Natural killer cell treated with Interleukin-12 subunit alpha and Interleukin-12 subunit beta and Interleukin-15 and Interleukin-18, amount 100 ng/mL, for 72 hours (primary cell): ENCODE measurements at regions not wholly inside any gene's neighbourhood (a gene's known extent, or its start where the extent isn't known, plus 50 kb on each side); places are given as distances from the start of the nearest gene placed in this dataset.

Source experiments
- ATAC-seq, 2 donors: fragments of 150-1000 bp; cut with Tn5 transposase in 1 of 2; sonication (Bioruptor Pico), chemical (Tn5 transposase) in 1 of 2; 2 replicates each; pipeline ENCODE4 v1.10.0; 2021
- DNase-seq: peaks from one replicate; pipeline ENCODE4 v3.0.0; 2022; ENCODE audit warnings: low spot score
- H3K27ac Mint-ChIP-seq, 2 donors: 1 replicate in 1 of 2; 2 replicates in 1 of 2; pipeline ENCODE4 v1.8.0; 2022; ENCODE audit warnings: mixed read lengths in 2 of 2, mild to moderate bottlenecking in 1 of 2, moderate library complexity in 1 of 2
- H3K27me3 Mint-ChIP-seq, 2 donors: 1 replicate in 1 of 2; 2 replicates in 1 of 2; pipeline ENCODE4 v1.8.0; 2022; ENCODE audit warnings: mixed read lengths in 2 of 2
- H3K36me3 Mint-ChIP-seq: one replicate; pipeline ENCODE4 v1.8.0; 2022; ENCODE audit warnings: mixed read lengths
- H3K4me1 Mint-ChIP-seq, 2 donors: 1 replicate in 1 of 2; 2 replicates in 1 of 2; pipeline ENCODE4 v1.8.0; 2022; ENCODE audit warnings: low read depth in 2 of 2, mixed read lengths in 2 of 2, mild to moderate bottlenecking in 1 of 2
- H3K4me3 Mint-ChIP-seq: one replicate; pipeline ENCODE4 v1.8.0; 2022; ENCODE audit warnings: mixed read lengths
- H3K9me3 Mint-ChIP-seq: 2 replicates; pipeline ENCODE4 v1.8.0; 2022; ENCODE audit warnings: mixed read lengths

- ATAC-seq: no peak
- no peaks in the 10 kb centered on the region for H3K36me3 Mint-ChIP-seq
- H3K4me3 Mint-ChIP-seq: no peak overlapping the region
These were observed 1065.7 kb upstream of the CDH9 start for GRCh38 chr5:28104080-28104479.

GRCh38 chr5:28084069-28084468 is 1045.7 kb upstream of the CDH9 start:
- H3K9me3 Mint-ChIP-seq: peaks cover 13% of the 10 kb centered on the region
- H3K4me1 Mint-ChIP-seq: no peaks in the 10 kb centered on the region
- no peak overlapping the region for H3K27ac Mint-ChIP-seq

More at GRCh38 chr5:28104080-28104479, 1065.7 kb upstream of the CDH9 start:
- Mint-ChIP-seq H3K9me3 (peaks cover 3% of the 10 kb centered on the region), H3K27ac (no peak overlapping the region), H3K27me3 (no peaks in the 10 kb centered on the region), H3K4me1 (no peaks in the 10 kb centered on the region)
- DNase-seq: no peak

GRCh38 chr5:28082610-28083009 is 1044.2 kb upstream of the CDH9 start:
- H3K4me1 Mint-ChIP-seq: no peaks in the 10 kb centered on the region
- H3K9me3 Mint-ChIP-seq: peaks cover 6% of the 10 kb centered on the region

More at GRCh38 chr5:28084069-28084468, 1045.7 kb upstream of the CDH9 start:
- DNase-seq (no peak), ATAC-seq (no peak)
- no peak overlapping the region for H3K4me3 Mint-ChIP-seq
- H3K36me3 Mint-ChIP-seq: peaks cover 5% of the 10 kb centered on the region
- no peaks in the 10 kb centered on the region for H3K27me3 Mint-ChIP-seq

GRCh38 chr5:28077291-28078240 is 1039.2 kb upstream of the CDH9 start:
- H3K27me3 Mint-ChIP-seq: no peaks in the 10 kb centered on the region
- H3K27ac Mint-ChIP-seq: no peak overlapping the region
- ATAC-seq: no peak
- no peaks in the 10 kb centered on the region for H3K4me1 Mint-ChIP-seq
- DNase-seq: no peak
- H3K9me3 Mint-ChIP-seq: peaks cover 5% of the 10 kb centered on the region
- no peak overlapping the region for H3K4me3 Mint-ChIP-seq
- H3K36me3 Mint-ChIP-seq: peaks cover 4% of the 10 kb centered on the region

More at GRCh38 chr5:28082610-28083009, 1044.2 kb upstream of the CDH9 start:
- Mint-ChIP-seq H3K4me3 (no peak overlapping the region), H3K36me3 (peaks cover 5% of the 10 kb centered on the region), H3K27ac (no peak overlapping the region), H3K27me3 (no peaks in the 10 kb centered on the region)
- ATAC-seq: peak in 1 of 2 donors; percentile 36
- DNase-seq: no peak

- ATAC-seq (no peak), DNase-seq (no peak)
- Mint-ChIP-seq H3K36me3 (peaks cover 4% of the 10 kb centered on the region), H3K27ac (no peak overlapping the region), H3K9me3 (peaks cover 19% of the 10 kb centered on the region), H3K27me3 (no peaks in the 10 kb centered on the region), H3K4me3 (no peak overlapping the region), H3K4me1 (no peaks in the 10 kb centered on the region)
These were observed 1028.5 kb upstream of the CDH9 start for GRCh38 chr5:28066856-28067255.

- DNase-seq: no peak
- H3K4me3 Mint-ChIP-seq: no peak overlapping the region
- ATAC-seq: no peak
- no peaks in the 10 kb centered on the region for H3K27me3 Mint-ChIP-seq
- no peak overlapping the region for H3K27ac Mint-ChIP-seq
- H3K4me1 Mint-ChIP-seq: no peaks in the 10 kb centered on the region
- H3K36me3 Mint-ChIP-seq: peaks cover 4% of the 10 kb centered on the region
- H3K9me3 Mint-ChIP-seq: peaks cover 19% of the 10 kb centered on the region
These were observed 1027.3 kb upstream of the CDH9 start for GRCh38 chr5:28065656-28066055.

- H3K27ac Mint-ChIP-seq: no peak overlapping the region
- no peaks in the 10 kb centered on the region for H3K4me1 Mint-ChIP-seq
- DNase-seq (no peak), ATAC-seq (no peak)
- H3K36me3 Mint-ChIP-seq: no peaks in the 10 kb centered on the region
- H3K4me3 Mint-ChIP-seq: no peak overlapping the region
- no peaks in the 10 kb centered on the region for H3K27me3 Mint-ChIP-seq
- peaks cover 18% of the 10 kb centered on the region for H3K9me3 Mint-ChIP-seq
These were observed 1008.2 kb upstream of the CDH9 start for GRCh38 chr5:28046596-28046995.

- ATAC-seq (no peak), DNase-seq (no peak)
- H3K4me1 Mint-ChIP-seq: no peaks in the 10 kb centered on the region
- no peak overlapping the region for H3K4me3 Mint-ChIP-seq
- H3K27me3 Mint-ChIP-seq: no peaks in the 10 kb centered on the region
- H3K36me3 Mint-ChIP-seq: peaks cover 15% of the 10 kb centered on the region
- H3K9me3 Mint-ChIP-seq: peaks cover 20% of the 10 kb centered on the region
- no peak overlapping the region for H3K27ac Mint-ChIP-seq
These were observed 989.5 kb upstream of the CDH9 start for GRCh38 chr5:28027851-28028250.

GRCh38 chr5:28017178-28017577 is 978.8 kb upstream of the CDH9 start:
- DNase-seq: no peak
- ATAC-seq: no peak
- Mint-ChIP-seq H3K4me1 (no peaks in the 10 kb centered on the region), H3K4me3 (no peak overlapping the region), H3K27me3 (no peaks in the 10 kb centered on the region), H3K36me3 (peaks cover 30% of the 10 kb centered on the region), H3K9me3 (peaks cover 34% of the 10 kb centered on the region), H3K27ac (no peak overlapping the region)

GRCh38 chr5:28014779-28015178 is 976.4 kb upstream of the CDH9 start:
- Mint-ChIP-seq H3K27me3 (no peaks in the 10 kb centered on the region), H3K9me3 (peaks cover 35% of the 10 kb centered on the region), H3K36me3 (peaks cover 32% of the 10 kb centered on the region), H3K4me3 (no peak overlapping the region), H3K27ac (no peak overlapping the region), H3K4me1 (no peaks in the 10 kb centered on the region)
- ATAC-seq (no peak), DNase-seq (no peak)

GRCh38 chr5:28012538-28012937 is 974.2 kb upstream of the CDH9 start:
- DNase-seq (no peak), ATAC-seq (no peak)
- Mint-ChIP-seq H3K27ac (no peak overlapping the region), H3K9me3 (peaks cover 36% of the 10 kb centered on the region), H3K4me3 (no peak overlapping the region), H3K27me3 (no peaks in the 10 kb centered on the region), H3K4me1 (no peaks in the 10 kb centered on the region), H3K36me3 (peaks cover 32% of the 10 kb centered on the region)

- H3K36me3 Mint-ChIP-seq: peaks cover 25% of the 10 kb centered on the region
- H3K9me3 Mint-ChIP-seq: peaks cover 32% of the 10 kb centered on the region
- H3K4me3 Mint-ChIP-seq: no peak overlapping the region
- H3K27ac Mint-ChIP-seq: no peak overlapping the region
- no peaks in the 10 kb centered on the region for H3K4me1 Mint-ChIP-seq
- DNase-seq (no peak), ATAC-seq (no peak)
- H3K27me3 Mint-ChIP-seq: no peaks in the 10 kb centered on the region
These were observed 971.2 kb upstream of the CDH9 start for GRCh38 chr5:28009576-28009975.

GRCh38 chr5:27996665-27997064 is 958.3 kb upstream of the CDH9 start:
- peaks cover 12% of the 10 kb centered on the region for H3K36me3 Mint-ChIP-seq
- H3K27ac Mint-ChIP-seq: no peak overlapping the region
- ATAC-seq (no peak), DNase-seq (no peak)
- H3K27me3 Mint-ChIP-seq: no peaks in the 10 kb centered on the region
- peaks cover 28% of the 10 kb centered on the region for H3K9me3 Mint-ChIP-seq
- H3K4me1 Mint-ChIP-seq: peaks cover 0 to 2% of the 10 kb centered on the region in 2 donors
- H3K4me3 Mint-ChIP-seq: no peak overlapping the region

GRCh38 chr5:27995867-27996266 is 957.5 kb upstream of the CDH9 start:
- H3K9me3 Mint-ChIP-seq: peaks cover 28% of the 10 kb centered on the region
- no peak for DNase-seq
- ATAC-seq: no peak
- H3K4me3 Mint-ChIP-seq: no peak overlapping the region
- H3K4me1 Mint-ChIP-seq: peaks cover 0 to 2% of the 10 kb centered on the region in 2 donors
- no peak overlapping the region for H3K27ac Mint-ChIP-seq
- H3K27me3 Mint-ChIP-seq: no peaks in the 10 kb centered on the region
- peaks cover 12% of the 10 kb centered on the region for H3K36me3 Mint-ChIP-seq
